ENCODE measurements at regions not wholly inside any gene's neighbourhood (a gene's known extent, or its start where the extent isn't known, plus 50 kb on each side); places are given as distances from the start of the nearest gene placed in this dataset.

GRCh38 chr6:163954088-163954775, 539.7 kb downstream of the QKI start:
- H3K9ac ChIP-seq (ENCODE audit: insufficient read depth in 1 of 2, low read depth in 2 of 2, low read length in 2 of 2) = no peak overlapping the region
- ChIA-PET CTCF (ENCODE audit: low intra/inter-chr PET ratio) (no interaction called here), POLR2A (interaction anchor here (0.5 to 1.0 kb wide), 2 partner anchors 9 to 10 kb away, joined by 3 read pairs; no protein-coding TSS in a partner anchor)
- no peaks in the 10 kb centered on the region for H3K4me1 ChIP-seq (replicated peaks in 1 of 2; ENCODE audit: control insufficient read depth in 2 of 2, insufficient read depth in 2 of 2, low read length in 2 of 2)
- no peaks in the 10 kb centered on the region for H3K9me1 ChIP-seq (ENCODE audit: control insufficient read depth, insufficient read depth, low read length)
- H3K36me3 ChIP-seq (ENCODE audit: control insufficient read depth, insufficient read depth, low read length) = no peaks in the 10 kb centered on the region
- H2AFZ ChIP-seq (ENCODE audit: low read depth, low read length) = no peak overlapping the region
- no peaks in the 10 kb centered on the region for H3K79me2 ChIP-seq (ENCODE audit: control insufficient read depth, insufficient read depth, low read length)
- H3K27ac ChIP-seq (ENCODE audit: extremely low read depth, low read depth, low read length) = no peak overlapping the region
- TF ChIP-seq ZBTB26 (CRISPR knock-in tag; IDR thresholded peaks at IDR 0.05) = no peak
- H4K20me1 ChIP-seq (replicated peaks; ENCODE audit: control insufficient read depth, insufficient read depth, low read length) = no peaks in the 10 kb centered on the region
- H3K4me3 ChIP-seq = no peak overlapping the region
- no peak overlapping the region for H3K4me2 ChIP-seq (ENCODE audit: insufficient read depth, low read length)
- H3K27me3 ChIP-seq (ENCODE audit: control insufficient read depth in 2 of 2, insufficient read depth in 2 of 2, low read length in 2 of 2) = peaks cover 20 to 25% of the 10 kb centered on the region in 2 experiments
- DNase-seq (ENCODE audit: extremely low read depth in 1 of 4, low spot score in 3 of 4) (no peak), ATAC-seq (no peak), FAIRE-seq (no peak)
- no TSS peak for BruUV-seq (replicated peaks)
- 1% methylated on average over 5 of the region's 5 CpGs for WGBS (ENCODE audit: insufficient coverage, low coverage, missing lambda C conversion rate)
- no peaks in the 10 kb centered on the region for H3K9me3 ChIP-seq (replicated peaks; ENCODE audit: control insufficient read depth, insufficient read depth, low read depth, low read length)
- intact Hi-C loops (cut with micrococcal nuclease) = loop anchor here (10.0 kb wide), 1 partner anchor 369 kb away; no protein-coding TSS in a partner anchor
- in situ Hi-C loops (cut with MboI) = loop anchor here (10.0 kb wide), 1 partner anchor 769 kb away; no protein-coding TSS in a partner anchor

- FAIRE-seq (no peak), DNase-seq (ENCODE audit: extremely low read depth in 1 of 4, low spot score in 3 of 4) (no peak), ATAC-seq (no peak)
- intact Hi-C loops (cut with micrococcal nuclease) = loop anchor here (10.0 kb wide), 1 partner anchor 367 kb away; no protein-coding TSS in a partner anchor
- CTCF ChIA-PET (ENCODE audit: low intra/inter-chr PET ratio) = no interaction called here
- H3K9me3 ChIP-seq (replicated peaks; ENCODE audit: control insufficient read depth, insufficient read depth, low read depth, low read length) = no peaks in the 10 kb centered on the region
- no peaks in the 10 kb centered on the region for H3K4me1 ChIP-seq (replicated peaks in 1 of 2; ENCODE audit: control insufficient read depth in 2 of 2, insufficient read depth in 2 of 2, low read length in 2 of 2)
- in situ Hi-C loops (cut with MboI) = loop anchor here (10.0 kb wide), 1 partner anchor 767 kb away; no protein-coding TSS in a partner anchor
- H3K4me2 ChIP-seq (ENCODE audit: insufficient read depth, low read length) = no peak overlapping the region
- H3K4me3 ChIP-seq = no peak overlapping the region
- no peaks in the 10 kb centered on the region for H4K20me1 ChIP-seq (replicated peaks; ENCODE audit: control insufficient read depth, insufficient read depth, low read length)
- H3K9ac ChIP-seq (ENCODE audit: insufficient read depth in 1 of 2, low read depth in 2 of 2, low read length in 2 of 2) = no peak overlapping the region
- H3K79me2 ChIP-seq (ENCODE audit: control insufficient read depth, insufficient read depth, low read length) = no peaks in the 10 kb centered on the region
- no peaks in the 10 kb centered on the region for H3K36me3 ChIP-seq (ENCODE audit: control insufficient read depth, insufficient read depth, low read length)
- BruUV-seq (replicated peaks) = no TSS peak
- WGBS (ENCODE audit: insufficient coverage, low coverage, missing lambda C conversion rate) = 3% methylated on average over 6 of the region's 6 CpGs
- H3K9me1 ChIP-seq (ENCODE audit: control insufficient read depth, insufficient read depth, low read length) = no peaks in the 10 kb centered on the region
- peak overlapping the region; percentile 20; the same call in 1 of the 2 replicates for H2AFZ ChIP-seq (ENCODE audit: low read depth, low read length)
- POLR2A ChIA-PET = no interaction called here
- H3K27me3 ChIP-seq (ENCODE audit: control insufficient read depth in 2 of 2, insufficient read depth in 2 of 2, low read length in 2 of 2) = peaks cover 26 to 30% of the 10 kb centered on the region in 2 experiments
- no peak overlapping the region for H3K27ac ChIP-seq (ENCODE audit: extremely low read depth, low read depth, low read length)
- no peak for TF ChIP-seq SREBF1 (IDR thresholded peaks at IDR 0.05; ENCODE audit: borderline replicate concordance, low read depth, low read length)
- TF ChIP-seq AFF4 (CRISPR knock-in tag; IDR thresholded peaks at IDR 0.05) = no peak
- TF ChIP-seq ZNF239 (CRISPR knock-in tag; IDR thresholded peaks at IDR 0.05) = no peak
- no peak for TF ChIP-seq EZH2 (IDR thresholded peaks at IDR 0.05; ENCODE audit: borderline replicate concordance, low read depth, low read length)
Measured at GRCh38 chr6:163952005-163952404, 537.5 kb downstream of the QKI start.

Data from K562 (cell line).